Motor neuron (in vitro differentiated cells): ENCODE measurements at regions not wholly inside any gene's neighbourhood (a gene's known extent, or its start where the extent isn't known, plus 50 kb on each side); places are given as distances from the start of the nearest gene placed in this dataset.

Source experiments
- ATAC-seq, 8 experiments: fragments of 200-7000 bp; cut with Tn5 transposase; replicated peaks in 6 of 8; 2 replicates each; pipeline ENCODE4 v1.8.0; 2021; ENCODE audit warnings: mild to moderate bottlenecking in 8 of 8, moderate library complexity in 8 of 8
- H3K27ac ChIP-seq, 2 donors: fragments of 250-450 bp; sonication (Bioruptor Pico); 2 replicates each; pipeline ENCODE4 v1.9.0; 2021; ENCODE audit warnings: antibody characterized with exemption in 2 of 2, mild to moderate bottlenecking in 2 of 2, moderate library complexity in 1 of 2
- H3K4me1 ChIP-seq, 2 donors: fragments of 250-450 bp; sonication (Bioruptor Pico); replicated peaks in 1 of 2; 2 replicates each; pipeline ENCODE4 v1.6.1; 2021; ENCODE audit warnings: antibody characterized with exemption in 2 of 2, mild to moderate bottlenecking in 2 of 2, moderate library complexity in 1 of 2
- H3K4me3 ChIP-seq, 5 donors: fragments of 250-450 bp; sonication (Bioruptor Pico); 2 replicates each; pipeline ENCODE4 v1.9.0; 2021; ENCODE audit warnings: antibody characterized with exemption in 5 of 5, mild to moderate bottlenecking in 5 of 5, moderate library complexity in 4 of 5
- WGBS, 10 experiments: fragments of 450-650 bp; shearing (Covaris generic); methylation state at CpG; one replicate each; pipeline ENCODE4 v1.0.0; 2022; 5-methylcytosine and 5-hydroxymethylcytosine counted together
- in situ Hi-C, 9 experiments: fragments of 400-800 bp; cut with MboI; loops; one replicate each; pipeline ENCODE4 v1.15.0; 2021; ENCODE audit warnings: low sequenced_read_pairs in 9 of 9, low pct_unique_long_range_greater_than_20kb in 2 of 9; ENCODE audit not compliant: unreplicated experiment in 9 of 9

DNA sequence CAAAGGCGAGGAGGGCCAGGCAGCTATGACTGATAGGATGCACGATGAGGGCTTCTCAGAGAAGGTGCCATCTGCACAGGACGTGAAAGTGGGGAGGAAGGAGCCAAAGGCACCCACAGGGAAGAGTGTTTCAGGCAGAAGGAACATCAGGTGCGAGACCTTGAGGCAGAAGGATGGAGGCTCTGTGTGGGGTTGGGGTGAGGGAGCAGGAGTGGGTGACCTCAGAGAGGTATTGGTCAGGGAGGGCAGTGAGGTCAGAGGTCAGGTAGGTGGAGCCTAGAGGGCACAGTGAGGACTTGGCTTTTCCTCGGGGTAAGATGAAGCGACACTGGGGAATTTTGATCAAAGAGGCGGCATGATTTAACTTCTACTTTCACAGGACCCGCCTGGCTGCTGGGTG lies 64.7 kb upstream of the XPA start:
- ATAC-seq, result no peak
- Histone ChIP-seq H3K4me3 (no peak overlapping the region), H3K4me1 (no peaks in the 10 kb centered on the region), H3K27ac (no peak overlapping the region)
- 0 to 89% (median 70%) methylated on average over 1 to 6 of the region's 8 CpGs for WGBS, 10 experiments
- in situ Hi-C loops, result loop anchor here in 1 of 9 experiments (25.0 kb wide), 1 partner anchor 100 kb away; the partner anchor contains the start of gene FOXE1

DNA sequence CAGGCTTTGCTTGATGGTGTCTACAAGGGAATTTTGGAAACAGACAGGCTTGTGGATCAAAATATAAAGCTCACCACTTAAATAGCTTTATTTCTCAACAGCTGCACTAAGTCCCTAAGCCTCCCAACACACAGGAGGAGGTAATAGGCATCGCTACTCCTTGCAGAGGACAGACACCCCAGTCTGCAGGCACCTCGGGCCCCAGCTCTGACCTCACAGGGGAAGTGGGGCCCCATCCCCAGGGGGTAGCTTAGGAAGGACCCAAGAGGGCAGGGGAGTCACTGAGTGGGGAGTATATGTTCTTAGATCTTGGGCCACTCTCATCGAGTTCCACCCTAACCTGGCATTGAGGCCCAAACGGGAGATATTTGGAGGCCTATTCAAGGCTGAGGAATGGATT lies 66.7 kb upstream of the XPA start:
- no peak for ATAC-seq
- H3K4me1 ChIP-seq, result no peaks in the 10 kb centered on the region
- 47 to 100% (median 62%) methylated on average over 1 to 3 of the region's 4 CpGs; no CpG with 5 or more reads in 7 of the 10 experiments for WGBS, 10 experiments
- H3K4me3 ChIP-seq, result no peak overlapping the region
- in situ Hi-C loops, result loop anchor here in 1 of 9 experiments (25.0 kb wide), 1 partner anchor 98 kb away; the partner anchor contains the start of gene FOXE1
- H3K27ac ChIP-seq, result no peak overlapping the region

DNA sequence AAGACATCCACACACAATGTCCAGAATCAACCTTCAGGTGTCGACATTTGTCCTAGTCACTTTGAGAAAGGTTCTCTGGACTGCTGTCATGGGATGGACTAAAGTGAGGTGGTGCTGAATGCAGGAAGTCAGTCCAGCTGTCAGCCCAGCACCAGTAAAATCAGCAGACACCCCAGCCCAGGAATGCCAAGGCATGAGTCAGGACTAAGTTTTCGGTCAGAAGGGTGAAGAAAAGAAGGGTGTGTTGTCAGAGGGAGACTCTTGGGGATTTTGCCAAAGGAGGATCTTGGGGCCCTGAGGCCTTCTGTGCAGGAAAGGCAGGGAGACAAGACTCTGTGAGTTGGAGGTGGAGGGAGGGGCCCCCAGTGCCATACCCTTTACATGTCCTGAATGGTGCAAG lies 69.0 kb upstream of the XPA start:
- WGBS, 10 experiments, result 0 to 100% (median 84%) methylated on average over 1 to 2 of the region's 2 CpGs; no CpG with 5 or more reads in 4 of the 10 experiments
- Histone ChIP-seq H3K27ac (no peak overlapping the region), H3K4me1 (no peaks in the 10 kb centered on the region), H3K4me3 (no peak overlapping the region)
- peak in 2 of 8 experiments; percentile 79 to 85 for ATAC-seq
- in situ Hi-C loops, result loop anchor here in 1 of 9 experiments (25.0 kb wide), 1 partner anchor 96 kb away; the partner anchor contains the start of gene FOXE1

DNA sequence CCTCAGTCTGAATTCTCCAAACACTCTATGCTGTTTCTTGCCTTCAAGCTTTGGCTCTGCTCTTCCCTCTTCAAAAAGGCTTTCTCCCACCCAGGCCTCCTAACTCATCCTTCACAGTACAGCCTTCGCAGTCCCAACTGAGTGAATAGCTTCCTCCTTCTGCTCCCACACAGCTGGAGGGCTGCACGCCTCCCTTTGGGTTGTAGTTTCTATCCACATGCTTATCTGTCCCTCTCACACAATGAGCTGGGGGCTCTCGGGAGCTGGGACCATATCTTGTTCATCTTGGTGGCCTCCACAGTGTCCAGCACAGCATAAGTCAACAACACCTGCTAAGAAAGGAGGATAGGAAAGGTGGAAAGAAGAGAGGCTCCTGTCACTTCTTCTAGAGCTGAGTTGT lies 69.5 kb upstream of the XPA start:
- Histone ChIP-seq H3K4me1 (no peaks in the 10 kb centered on the region), H3K4me3 (no peak overlapping the region), H3K27ac (no peak overlapping the region)
- in situ Hi-C loops, result loop anchor here in 1 of 9 experiments (25.0 kb wide), 1 partner anchor 96 kb away; the partner anchor contains the start of gene FOXE1
- 53 to 92% (median 60%) methylated on average over 1 to 2 of the region's 3 CpGs; no CpG with 5 or more reads in 5 of the 10 experiments for WGBS, 10 experiments
- no peak for ATAC-seq

DNA sequence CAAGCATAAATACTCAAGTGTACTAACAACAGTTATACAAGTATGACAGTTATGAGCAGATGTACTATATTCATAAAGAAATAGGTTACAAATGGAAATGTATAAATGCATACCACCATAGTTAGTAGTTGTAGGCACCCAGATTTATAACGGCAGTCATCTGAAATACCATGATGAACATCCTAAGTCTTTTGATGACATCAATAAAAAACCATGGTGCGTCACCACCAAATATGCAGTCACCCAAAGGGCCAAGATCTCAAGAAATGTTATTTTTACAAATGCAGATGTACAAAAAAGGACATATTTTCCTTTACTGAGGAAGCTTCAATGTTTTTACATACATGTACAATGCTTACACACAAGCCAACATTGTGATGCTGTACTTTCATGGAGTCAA lies 70.8 kb upstream of the XPA start:
- Histone ChIP-seq H3K4me1 (no peaks in the 10 kb centered on the region), H3K27ac (no peak overlapping the region), H3K4me3 (no peak overlapping the region)
- WGBS, 10 experiments, result 17 to 100% (median 79%) methylated on average over 1 to 2 of the region's 2 CpGs
- in situ Hi-C loops, result loop anchor here in 1 of 9 experiments (25.0 kb wide), 1 partner anchor 94 kb away; the partner anchor contains the start of gene FOXE1
- ATAC-seq, result no peak

DNA sequence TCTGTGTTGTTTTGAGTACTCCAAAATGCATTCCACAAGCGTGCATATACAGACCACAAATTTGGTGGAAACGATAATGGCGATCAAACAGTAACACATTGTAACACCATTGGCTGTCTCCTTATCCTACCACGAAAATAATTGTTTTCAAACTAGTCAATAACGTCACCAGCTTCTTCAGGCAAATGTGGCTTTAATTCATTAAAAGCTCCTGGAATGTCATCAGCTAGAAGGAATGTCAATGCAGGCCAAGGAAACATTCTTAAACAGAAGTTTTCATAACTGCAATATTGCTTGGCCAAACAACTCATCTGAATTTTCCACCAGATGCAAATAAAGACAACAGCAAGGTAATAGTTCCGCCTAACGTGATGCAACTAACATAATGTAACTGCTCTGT lies 71.6 kb upstream of the XPA start:
- Histone ChIP-seq H3K4me1 (no peaks in the 10 kb centered on the region), H3K4me3 (no peak overlapping the region), H3K27ac (no peak overlapping the region)
- 2 to 95% (median 76%) methylated on average over 3 to 7 of the region's 7 CpGs for WGBS, 10 experiments
- in situ Hi-C loops, result loop anchor here in 1 of 9 experiments (25.0 kb wide), 1 partner anchor 94 kb away; the partner anchor contains the start of gene FOXE1
- peak in 3 of 8 experiments; percentile 21 to 43 (median 27) for ATAC-seq

DNA sequence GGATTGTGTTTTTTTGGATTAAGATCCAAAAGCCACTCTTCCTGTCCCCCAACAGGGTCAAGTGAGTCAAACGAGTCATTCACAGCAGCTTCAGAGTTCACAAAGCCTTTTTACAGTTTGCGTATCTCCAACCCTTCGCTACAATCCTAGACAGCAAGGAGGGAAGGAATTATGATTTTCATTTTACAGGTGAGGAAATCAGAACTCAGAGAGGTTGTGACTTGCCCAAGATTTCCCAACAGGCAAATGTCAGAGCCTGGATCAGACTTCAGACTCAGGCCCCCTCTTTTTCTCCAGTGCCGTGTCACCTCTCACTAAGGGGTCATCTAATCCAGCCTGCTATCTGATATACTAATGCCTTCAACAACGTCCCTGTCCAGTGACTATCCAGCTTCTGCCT lies 72.1 kb upstream of the XPA start:
- Histone ChIP-seq H3K4me1 (no peaks in the 10 kb centered on the region), H3K4me3 (no peak overlapping the region), H3K27ac (no peak overlapping the region)
- in situ Hi-C loops, result loop anchor here in 1 of 9 experiments (25.0 kb wide), 1 partner anchor 93 kb away; the partner anchor contains the start of gene FOXE1
- no peak for ATAC-seq
- WGBS, 10 experiments, result 0 to 87% (median 48%) methylated on average over 1 to 5 of the region's 5 CpGs; no CpG with 5 or more reads in 2 of the 10 experiments

DNA sequence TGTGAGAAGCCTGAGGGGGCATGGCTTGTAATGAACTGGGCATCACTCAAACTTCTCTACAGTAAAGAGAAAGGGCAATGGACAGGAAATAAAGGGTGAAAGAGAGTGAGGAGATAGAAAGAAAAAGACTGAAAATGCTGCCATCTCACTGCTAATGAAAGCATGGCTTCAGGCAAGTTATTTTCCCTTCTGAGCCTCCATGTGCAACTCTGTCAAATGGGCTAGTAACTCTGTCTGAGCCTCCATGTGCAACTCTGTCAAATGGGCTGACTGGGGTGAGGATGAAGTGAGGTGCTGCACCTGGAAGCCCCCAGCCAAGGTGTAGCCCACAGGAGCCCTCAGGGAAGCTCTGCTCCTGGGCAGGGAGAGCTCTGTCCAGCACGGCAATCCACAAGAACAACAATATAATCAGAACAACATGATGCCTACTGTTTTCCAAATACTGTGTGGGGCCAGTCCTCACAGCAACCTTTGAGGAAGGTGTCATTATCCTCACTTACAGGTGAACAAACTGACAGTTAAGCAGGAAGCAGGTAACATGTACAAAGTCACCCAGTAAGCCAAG lies 73.8 kb upstream of the XPA start:
- WGBS, 10 experiments, result 14 to 88% (median 50%) methylated on average over 1 of the region's 1 CpG; no CpG with 5 or more reads in 5 of the 10 experiments
- Histone ChIP-seq H3K4me3 (no peak overlapping the region), H3K27ac (no peak overlapping the region), H3K4me1 (no peaks in the 10 kb centered on the region)
- in situ Hi-C loops, result loop anchor here in 1 of 9 experiments (25.0 kb wide), 1 partner anchor 91 kb away; the partner anchor contains the start of gene FOXE1
- no peak for ATAC-seq

DNA sequence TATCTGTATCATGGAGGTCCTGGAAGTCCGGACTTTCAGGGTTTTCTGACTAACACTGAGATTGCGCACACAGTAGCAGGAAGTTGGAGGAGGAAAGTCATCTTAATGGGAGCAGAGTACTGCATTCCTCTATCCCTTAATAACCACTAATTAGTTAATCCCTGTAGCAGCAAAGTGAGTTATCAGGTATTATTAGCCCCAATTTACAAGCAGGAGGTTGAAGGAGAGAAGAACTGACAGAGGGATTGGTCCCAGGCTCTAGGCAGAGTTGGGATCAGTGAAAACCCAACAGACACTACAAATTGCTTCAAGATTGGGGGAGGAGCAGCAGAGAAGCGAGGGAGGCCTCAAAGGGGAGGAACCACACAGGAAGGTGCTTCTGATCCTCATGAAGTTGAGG lies 74.5 kb upstream of the XPA start:
- no peak overlapping the region for H3K27ac ChIP-seq
- ATAC-seq, result no peak
- in situ Hi-C loops, result loop anchor here in 1 of 9 experiments (25.0 kb wide), 1 partner anchor 91 kb away; the partner anchor contains the start of gene FOXE1
- H3K4me1 ChIP-seq, result no peaks in the 10 kb centered on the region
- WGBS, 10 experiments, result 33 to 88% (median 55%) methylated on average over 1 to 3 of the region's 3 CpGs; no CpG with 5 or more reads in 4 of the 10 experiments
- no peak overlapping the region for H3K4me3 ChIP-seq

DNA sequence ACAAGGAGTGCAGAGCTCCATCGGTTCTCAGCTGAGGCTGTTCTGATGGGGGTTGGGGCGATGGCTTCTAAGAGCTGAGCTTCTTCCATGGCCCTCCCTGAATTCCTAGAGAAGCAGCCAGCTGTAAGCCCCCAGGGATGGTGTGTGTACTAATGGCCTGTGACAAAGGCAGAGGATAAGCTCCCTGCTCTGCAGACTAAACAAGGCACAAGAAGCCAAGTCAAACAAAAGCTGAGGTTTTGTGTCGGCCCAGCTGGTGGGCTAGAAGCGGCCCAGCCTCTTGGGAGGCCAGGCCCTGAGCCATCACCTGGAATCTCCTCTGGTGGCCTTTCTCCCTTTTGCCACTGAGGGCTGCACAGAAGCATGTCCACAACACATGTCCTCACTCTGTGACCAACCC lies 75.0 kb upstream of the XPA start:
- H3K27ac ChIP-seq, result no peak overlapping the region
- no peak overlapping the region for H3K4me3 ChIP-seq
- peak in 1 of 8 experiments; percentile 23 for ATAC-seq
- no peaks in the 10 kb centered on the region for H3K4me1 ChIP-seq
- 0 to 65% (median 40%) methylated on average over 1 to 2 of the region's 4 CpGs; no CpG with 5 or more reads in 4 of the 10 experiments for WGBS, 10 experiments
- in situ Hi-C loops, result loop anchor here in 1 of 9 experiments (25.0 kb wide), 1 partner anchor 90 kb away; the partner anchor contains the start of gene FOXE1

DNA sequence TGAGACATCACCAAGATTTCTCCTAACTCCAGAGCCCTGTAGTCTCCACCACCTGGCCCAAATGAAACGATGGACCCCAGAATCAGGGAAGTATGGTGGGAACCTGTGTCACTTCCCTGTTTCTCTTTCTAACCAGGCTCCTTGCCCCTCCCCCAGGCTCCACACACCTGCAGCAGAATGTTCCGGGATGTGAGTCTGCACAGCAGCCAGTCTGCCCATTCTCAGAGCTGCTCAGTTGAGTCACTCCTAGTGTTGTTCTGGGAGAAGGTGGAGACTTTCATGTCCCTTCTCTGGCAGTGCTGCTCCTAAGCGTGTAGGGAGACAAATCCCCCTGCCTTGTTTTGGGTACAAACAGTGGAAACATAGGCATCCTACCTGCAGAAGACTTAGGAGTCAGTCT lies 76.0 kb upstream of the XPA start:
- H3K4me1 ChIP-seq, result no peaks in the 10 kb centered on the region
- no peak overlapping the region for H3K27ac ChIP-seq
- in situ Hi-C loops, result loop anchor here in 1 of 9 experiments (25.0 kb wide), 1 partner anchor 89 kb away; the partner anchor contains the start of gene FOXE1
- no peak overlapping the region for H3K4me3 ChIP-seq
- 38 to 73% (median 40%) methylated on average over 1 to 2 of the region's 3 CpGs; no CpG with 5 or more reads in 7 of the 10 experiments for WGBS, 10 experiments
- ATAC-seq, result peak in 2 of 8 experiments; percentile 36 to 48

DNA sequence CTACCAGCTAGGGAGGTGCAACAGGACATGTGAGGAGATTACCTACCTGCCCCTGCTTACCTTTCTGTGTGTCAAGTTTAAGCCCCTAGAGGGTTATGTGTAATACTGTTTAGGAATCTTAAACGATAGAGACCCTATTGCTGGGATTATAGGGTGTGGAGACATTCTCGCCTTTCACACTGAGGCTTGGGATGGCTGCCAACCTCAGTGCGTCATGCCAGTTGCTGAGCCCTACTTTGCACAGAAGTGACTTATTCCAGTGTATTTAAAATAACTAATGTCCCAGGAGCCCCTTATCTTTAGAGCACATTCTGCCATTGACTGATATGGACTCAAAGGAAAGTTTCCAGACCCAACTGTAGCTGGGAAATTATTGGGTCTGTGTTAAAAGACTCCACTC lies 76.6 kb upstream of the XPA start:
- Histone ChIP-seq H3K4me3 (no peak overlapping the region), H3K4me1 (no peaks in the 10 kb centered on the region), H3K27ac (no peak overlapping the region)
- 17 to 84% (median 62%) methylated on average over 1 to 3 of the region's 3 CpGs; no CpG with 5 or more reads in 5 of the 10 experiments for WGBS, 10 experiments
- in situ Hi-C loops, result loop anchor here in 1 of 9 experiments (25.0 kb wide), 1 partner anchor 89 kb away; the partner anchor contains the start of gene FOXE1
- ATAC-seq, result peak in 2 of 8 experiments; percentile 85 to 88

DNA sequence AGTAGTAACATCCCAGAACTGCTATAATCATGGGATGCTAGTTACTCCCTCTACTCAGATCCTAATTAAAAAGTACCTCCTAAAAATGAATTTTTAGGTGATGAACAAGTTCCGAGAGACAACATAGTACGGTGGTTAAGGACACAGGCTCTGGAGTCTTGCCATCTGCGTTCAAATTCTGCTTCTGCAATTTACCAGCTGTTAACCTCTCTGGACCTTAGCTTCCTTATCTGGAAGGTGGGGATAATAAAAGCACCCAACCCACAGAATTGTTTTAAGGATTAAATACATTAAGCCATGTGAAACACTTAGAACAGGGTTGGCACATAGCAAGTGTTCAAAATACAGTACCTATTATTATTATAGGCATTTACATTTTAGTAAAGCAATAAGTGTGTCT lies 77.5 kb upstream of the XPA start:
- Histone ChIP-seq H3K4me1 (no peaks in the 10 kb centered on the region), H3K27ac (no peak overlapping the region), H3K4me3 (no peak overlapping the region)
- in situ Hi-C loops, result loop anchor here in 1 of 9 experiments (25.0 kb wide), 1 partner anchor 88 kb away; the partner anchor contains the start of gene FOXE1
- ATAC-seq, result no peak
- 28 to 94% (median 82%) methylated on average over 2 to 3 of the region's 3 CpGs; no CpG with 5 or more reads in 1 of the 10 experiments for WGBS, 10 experiments
